ENCODE measurements at regions not wholly inside any gene's neighbourhood (a gene's known extent, or its start where the extent isn't known, plus 50 kb on each side); places are given as distances from the start of the nearest gene placed in this dataset.
A peak's percentile ranks its signal among the peaks of the same experiment; 100 is the strongest.

- Histone ChIP-seq H3K27me3 (ENCODE audit: control insufficient read depth, insufficient read depth, low read length) (no peaks in the 10 kb centered on the region), H3K4me3 (ENCODE audit: low read length) (no peak overlapping the region), H3K27ac (ENCODE audit: low read length) (no peak overlapping the region), H3K9me3 (replicated peaks; ENCODE audit: control insufficient read depth, low read depth, low read length) (no peaks in the 10 kb centered on the region), H3K4me1 (ENCODE audit: control insufficient read depth, insufficient read depth, low read length) (peaks cover 18% of the 10 kb centered on the region), H3K36me3 (ENCODE audit: control insufficient read depth, insufficient read depth, low read length) (no peaks in the 10 kb centered on the region)
- DNase-seq, result no peak
- no CpG with 5 or more reads among the region's 7 CpGs for WGBS (ENCODE audit: insufficient coverage)
Measured at GRCh38 chr11:47914743-47915142, 65.6 kb upstream of the PTPRJ start.

- no peaks in the 10 kb centered on the region for H3K36me3 ChIP-seq (ENCODE audit: control insufficient read depth, insufficient read depth, low read length)
- no peaks in the 10 kb centered on the region for H3K27me3 ChIP-seq (ENCODE audit: control insufficient read depth, insufficient read depth, low read length)
- DNase-seq, result no peak
- no peaks in the 10 kb centered on the region for H3K9me3 ChIP-seq (replicated peaks; ENCODE audit: control insufficient read depth, low read depth, low read length)
- H3K4me1 ChIP-seq (ENCODE audit: control insufficient read depth, insufficient read depth, low read length), result peaks cover 18% of the 10 kb centered on the region
- H3K27ac ChIP-seq (ENCODE audit: low read length), result no peak overlapping the region
- WGBS (ENCODE audit: insufficient coverage), result no CpG with 5 or more reads among the region's 8 CpGs
- no peak overlapping the region for H3K4me3 ChIP-seq (ENCODE audit: low read length)
Measured at GRCh38 chr11:47913529-47914244, 65.5 kb upstream of the NUP160 start.

GRCh38 chr11:47912843-47913437 is 64.8 kb upstream of the NUP160 start:
- Histone ChIP-seq H3K4me1 (ENCODE audit: control insufficient read depth, insufficient read depth, low read length) (peaks cover 13% of the 10 kb centered on the region), H3K27ac (ENCODE audit: low read length) (no peak overlapping the region), H3K9me3 (replicated peaks; ENCODE audit: control insufficient read depth, low read depth, low read length) (no peaks in the 10 kb centered on the region), H3K4me3 (ENCODE audit: low read length) (no peak overlapping the region), H3K27me3 (ENCODE audit: control insufficient read depth, insufficient read depth, low read length) (no peaks in the 10 kb centered on the region), H3K36me3 (ENCODE audit: control insufficient read depth, insufficient read depth, low read length) (no peaks in the 10 kb centered on the region)
- DNase-seq, result no peak
- WGBS (ENCODE audit: insufficient coverage), result no CpG with 5 or more reads among the region's 6 CpGs

- H3K4me3 ChIP-seq (ENCODE audit: low read length), result no peak overlapping the region
- WGBS (ENCODE audit: insufficient coverage), result 100% methylated on average over 1 of the region's 4 CpGs
- no peaks in the 10 kb centered on the region for H3K27me3 ChIP-seq (ENCODE audit: control insufficient read depth, insufficient read depth, low read length)
- peaks cover 3% of the 10 kb centered on the region for H3K4me1 ChIP-seq (ENCODE audit: control insufficient read depth, insufficient read depth, low read length)
- no peaks in the 10 kb centered on the region for H3K36me3 ChIP-seq (ENCODE audit: control insufficient read depth, insufficient read depth, low read length)
- H3K27ac ChIP-seq (ENCODE audit: low read length), result no peak overlapping the region
- DNase-seq, result no peak
- H3K9me3 ChIP-seq (replicated peaks; ENCODE audit: control insufficient read depth, low read depth, low read length), result no peaks in the 10 kb centered on the region
Measured at GRCh38 chr11:47911149-47911548, 63.0 kb upstream of the NUP160 start.

- DNase-seq, result no peak
- no peaks in the 10 kb centered on the region for H3K36me3 ChIP-seq (ENCODE audit: control insufficient read depth, insufficient read depth, low read length)
- no peak overlapping the region for H3K4me3 ChIP-seq (ENCODE audit: low read length)
- H3K27ac ChIP-seq (ENCODE audit: low read length), result no peak overlapping the region
- 93% methylated on average over 3 of the region's 5 CpGs for WGBS (ENCODE audit: insufficient coverage)
- H3K4me1 ChIP-seq (ENCODE audit: control insufficient read depth, insufficient read depth, low read length), result peaks cover 5% of the 10 kb centered on the region
- no peaks in the 10 kb centered on the region for H3K9me3 ChIP-seq (replicated peaks; ENCODE audit: control insufficient read depth, low read depth, low read length)
- H3K27me3 ChIP-seq (ENCODE audit: control insufficient read depth, insufficient read depth, low read length), result no peaks in the 10 kb centered on the region
Measured at GRCh38 chr11:47908198-47908597, 60.0 kb upstream of the NUP160 start.

- Histone ChIP-seq H3K9me3 (replicated peaks; ENCODE audit: control insufficient read depth, low read depth, low read length) (no peaks in the 10 kb centered on the region), H3K27ac (ENCODE audit: low read length) (no peak overlapping the region), H3K36me3 (ENCODE audit: control insufficient read depth, insufficient read depth, low read length) (no peaks in the 10 kb centered on the region), H3K4me3 (ENCODE audit: low read length) (no peak overlapping the region), H3K4me1 (ENCODE audit: control insufficient read depth, insufficient read depth, low read length) (peaks cover 5% of the 10 kb centered on the region), H3K27me3 (ENCODE audit: control insufficient read depth, insufficient read depth, low read length) (no peaks in the 10 kb centered on the region)
- no peak for DNase-seq
- WGBS (ENCODE audit: insufficient coverage), result no CpG with 5 or more reads among the region's 5 CpGs
Measured at GRCh38 chr11:47907499-47907898, 59.3 kb upstream of the NUP160 start.

GRCh38 chr11:47906066-47906465 is 57.9 kb upstream of the NUP160 start:
- Histone ChIP-seq H3K27me3 (ENCODE audit: control insufficient read depth, insufficient read depth, low read length) (no peaks in the 10 kb centered on the region), H3K4me1 (ENCODE audit: control insufficient read depth, insufficient read depth, low read length) (peaks cover 5% of the 10 kb centered on the region), H3K36me3 (ENCODE audit: control insufficient read depth, insufficient read depth, low read length) (no peaks in the 10 kb centered on the region), H3K27ac (ENCODE audit: low read length) (peak overlapping the region; percentile 13), H3K9me3 (replicated peaks; ENCODE audit: control insufficient read depth, low read depth, low read length) (no peaks in the 10 kb centered on the region), H3K4me3 (ENCODE audit: low read length) (no peak overlapping the region)
- no peak for DNase-seq
- WGBS (ENCODE audit: insufficient coverage), result 91% methylated on average over 3 of the region's 6 CpGs

GRCh38 chr11:47905358-47906059 is 57.4 kb upstream of the NUP160 start:
- Histone ChIP-seq H3K27ac (ENCODE audit: low read length) (peak overlapping the region; percentile 13), H3K4me1 (ENCODE audit: control insufficient read depth, insufficient read depth, low read length) (peaks cover 5% of the 10 kb centered on the region), H3K27me3 (ENCODE audit: control insufficient read depth, insufficient read depth, low read length) (no peaks in the 10 kb centered on the region), H3K36me3 (ENCODE audit: control insufficient read depth, insufficient read depth, low read length) (no peaks in the 10 kb centered on the region), H3K4me3 (ENCODE audit: low read length) (no peak overlapping the region), H3K9me3 (replicated peaks; ENCODE audit: control insufficient read depth, low read depth, low read length) (no peaks in the 10 kb centered on the region)
- peak; percentile 45 for DNase-seq
- WGBS (ENCODE audit: insufficient coverage), result 80% methylated on average over 19 of the region's 22 CpGs

GRCh38 chr11:47904808-47905207 is 56.7 kb upstream of the NUP160 start:
- no peak overlapping the region for H3K27ac ChIP-seq (ENCODE audit: low read length)
- no peaks in the 10 kb centered on the region for H3K9me3 ChIP-seq (replicated peaks; ENCODE audit: control insufficient read depth, low read depth, low read length)
- H3K4me1 ChIP-seq (ENCODE audit: control insufficient read depth, insufficient read depth, low read length), result peaks cover 5% of the 10 kb centered on the region
- H3K36me3 ChIP-seq (ENCODE audit: control insufficient read depth, insufficient read depth, low read length), result no peaks in the 10 kb centered on the region
- no peak overlapping the region for H3K4me3 ChIP-seq (ENCODE audit: low read length)
- no peak for DNase-seq
- H3K27me3 ChIP-seq (ENCODE audit: control insufficient read depth, insufficient read depth, low read length), result no peaks in the 10 kb centered on the region
- WGBS (ENCODE audit: insufficient coverage), result 100% methylated on average over 6 of the region's 9 CpGs

GRCh38 chr11:47904048-47904447 is 55.9 kb upstream of the NUP160 start:
- Histone ChIP-seq H3K4me1 (ENCODE audit: control insufficient read depth, insufficient read depth, low read length) (peaks cover 5% of the 10 kb centered on the region), H3K27ac (ENCODE audit: low read length) (no peak overlapping the region), H3K36me3 (ENCODE audit: control insufficient read depth, insufficient read depth, low read length) (no peaks in the 10 kb centered on the region), H3K9me3 (replicated peaks; ENCODE audit: control insufficient read depth, low read depth, low read length) (no peaks in the 10 kb centered on the region), H3K27me3 (ENCODE audit: control insufficient read depth, insufficient read depth, low read length) (no peaks in the 10 kb centered on the region), H3K4me3 (ENCODE audit: low read length) (no peak overlapping the region)
- no CpG with 5 or more reads among the region's 3 CpGs for WGBS (ENCODE audit: insufficient coverage)
- no peak for DNase-seq
